Head of caudate nucleus (tissue), 42 donors: ENCODE measurements at regions not wholly inside any gene's neighbourhood (a gene's known extent, or its start where the extent isn't known, plus 50 kb on each side); places are given as distances from the start of the nearest gene placed in this dataset.
A peak's percentile ranks its signal among the peaks of the same experiment; 100 is the strongest.
"Not testable (repeated sequence)": the region's sequence is repeated elsewhere in the genome, so short reads cannot be mapped to it uniquely, and the experiment has no call there.

Source experiments
- DNase-seq, 42 donors: peaks; one replicate each; pipeline versions ENCODE4 v3.0.0 to v3.0.0-alpha.2; 2020 to 2021; ENCODE audit warnings: mixed read lengths in 7 of 42
- intact Hi-C: fragments of 100-400 bp; cut with DNase I; formaldehyde crosslinking; loops from one replicate; pipeline ENCODE4 v1.15.0; 2022

- intact Hi-C loops: no loop called here
- no peak for DNase-seq
Observed at GRCh38 chr12:9348906-9349518, 140.8 kb upstream of the PZP start.

DNA sequence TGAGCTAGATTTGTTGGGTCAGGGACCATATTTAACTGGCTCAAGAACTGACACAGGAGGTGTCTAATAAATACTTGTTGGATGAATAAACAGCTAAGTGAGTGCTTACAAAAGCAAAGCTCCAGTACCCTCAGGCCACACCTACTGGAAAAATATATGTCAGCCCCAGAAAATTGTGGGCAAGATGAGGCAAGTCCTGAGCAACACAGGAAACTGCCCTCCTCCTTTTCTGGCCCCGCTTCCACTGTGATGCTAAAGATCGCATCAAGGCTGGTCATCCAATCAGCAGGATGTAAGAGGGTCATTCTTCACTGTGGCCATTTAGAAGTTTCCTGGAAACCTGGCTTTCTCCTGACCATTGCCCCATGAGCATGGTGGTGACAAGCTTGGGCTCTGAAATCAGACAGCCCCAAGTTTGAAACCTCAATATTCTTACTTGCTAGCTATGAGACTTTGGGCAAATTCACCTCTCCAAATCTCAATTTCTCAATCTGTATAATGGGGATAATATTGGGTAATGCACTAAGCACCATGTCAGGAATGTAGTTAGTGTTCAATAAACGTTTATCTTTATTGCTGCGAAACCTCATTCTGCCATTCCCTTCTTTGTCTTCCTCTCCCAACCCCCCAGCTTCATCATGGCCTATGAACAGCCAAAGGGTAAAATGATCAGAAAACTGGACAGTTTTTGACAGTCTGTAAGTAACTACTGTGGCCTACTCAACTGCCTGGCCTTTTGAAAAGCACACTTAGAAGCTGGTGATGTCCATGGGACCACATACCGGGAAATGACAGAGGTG is 139.3 kb upstream of the PZP start:
- DNase-seq: no peak
- intact Hi-C loops: no loop called here

DNA sequence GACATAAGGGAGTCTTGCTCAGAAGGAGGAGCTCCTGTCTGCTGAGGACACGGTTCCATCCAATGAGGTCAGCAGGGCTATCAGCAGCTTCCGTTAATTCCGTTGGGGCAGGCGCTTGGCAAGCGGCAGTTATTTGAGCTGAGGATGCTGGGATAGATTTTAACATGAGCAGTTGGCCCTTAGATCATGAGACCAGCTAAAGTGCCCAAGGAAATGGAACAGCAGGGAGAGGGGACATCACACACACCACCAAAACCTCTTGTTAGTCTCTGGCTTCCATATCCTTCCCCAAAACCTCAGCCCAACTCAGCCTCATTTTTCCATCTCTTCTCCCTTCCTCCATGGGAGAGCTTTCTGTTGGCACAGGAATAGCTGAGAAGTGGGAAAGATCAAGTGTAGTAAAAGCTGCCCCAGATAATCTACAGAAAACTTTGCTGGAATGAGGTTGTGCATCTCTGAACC is 138.7 kb upstream of the PZP start:
- no peak for DNase-seq
- intact Hi-C loops: no loop called here

DNA sequence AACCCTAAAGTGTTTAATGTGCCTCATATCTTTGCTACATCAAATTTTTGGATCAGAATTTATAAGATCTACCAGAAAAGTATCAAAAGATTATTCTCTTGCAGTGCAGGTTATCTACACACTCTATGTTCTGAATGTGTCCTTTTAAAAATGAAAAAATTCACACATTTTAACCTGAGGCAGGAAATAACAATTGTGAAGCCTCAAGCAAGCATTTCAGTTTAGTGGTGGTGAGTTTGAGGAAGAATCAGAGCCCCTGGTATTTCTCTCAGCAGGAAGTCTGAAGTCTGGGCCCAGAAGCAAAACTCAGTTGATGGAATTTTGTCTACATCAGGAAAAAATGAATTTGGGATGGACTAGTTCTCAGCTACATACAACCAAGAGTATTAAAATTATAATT is 137.0 kb upstream of the PZP start:
- DNase-seq: no peak

GRCh38 chr12:9344541-9344940 is 136.3 kb upstream of the PZP start:
- intact Hi-C loops: no loop called here
- DNase-seq: no peak

More for the DNA sequence above, 137.0 kb upstream of the PZP start:
- intact Hi-C loops: no loop called here

GRCh38 chr12:9343731-9344130 is 135.5 kb upstream of the PZP start:
- intact Hi-C loops: no loop called here
- no peak for DNase-seq

GRCh38 chr12:9342614-9343353 is 134.6 kb upstream of the PZP start:
- DNase-seq: no peak
- intact Hi-C loops: no loop called here

- intact Hi-C loops: no loop called here
- no peak for DNase-seq
Observed at GRCh38 chr12:9341260-9341585, 133.0 kb upstream of the PZP start.

DNA sequence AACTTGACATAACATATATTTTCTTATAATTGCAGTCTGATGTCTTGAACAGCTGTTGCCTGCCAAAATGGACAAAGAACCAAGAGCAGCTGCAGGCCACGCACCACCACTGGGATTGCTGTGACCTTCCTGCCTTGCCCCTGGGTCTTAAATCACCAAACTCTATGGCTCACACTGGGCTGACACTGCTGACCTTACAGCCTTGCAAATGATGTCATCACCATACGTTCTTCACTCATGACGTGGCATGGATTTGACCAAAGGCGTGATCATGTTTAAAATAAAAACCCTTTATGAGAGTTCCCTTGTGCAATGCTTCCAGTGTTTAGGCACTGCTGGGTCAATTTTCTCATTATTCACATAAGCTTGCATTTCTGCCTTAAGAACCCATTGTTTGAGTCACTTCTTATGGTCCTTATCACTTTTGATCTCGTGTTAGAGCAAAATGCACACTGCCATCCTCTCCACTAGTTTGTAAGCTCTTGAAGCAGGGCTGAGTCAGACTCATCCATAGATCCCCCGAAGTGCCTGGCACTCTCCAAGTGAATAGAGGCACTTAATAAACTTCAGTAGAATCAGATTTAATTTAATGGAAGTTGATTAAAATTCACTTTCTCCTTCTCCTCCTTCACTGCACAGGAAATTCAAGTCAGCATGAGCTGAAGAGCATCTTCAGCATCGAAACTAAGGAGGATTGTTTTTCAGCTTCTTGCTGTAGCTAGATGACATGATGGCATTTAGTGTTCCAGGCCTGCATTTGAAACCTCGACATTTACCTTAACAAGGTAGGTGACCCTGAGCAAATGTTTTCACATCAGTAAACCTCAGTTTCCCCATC is 132.4 kb upstream of the PZP start:
- intact Hi-C loops: no loop called here
- no peak for DNase-seq

DNA sequence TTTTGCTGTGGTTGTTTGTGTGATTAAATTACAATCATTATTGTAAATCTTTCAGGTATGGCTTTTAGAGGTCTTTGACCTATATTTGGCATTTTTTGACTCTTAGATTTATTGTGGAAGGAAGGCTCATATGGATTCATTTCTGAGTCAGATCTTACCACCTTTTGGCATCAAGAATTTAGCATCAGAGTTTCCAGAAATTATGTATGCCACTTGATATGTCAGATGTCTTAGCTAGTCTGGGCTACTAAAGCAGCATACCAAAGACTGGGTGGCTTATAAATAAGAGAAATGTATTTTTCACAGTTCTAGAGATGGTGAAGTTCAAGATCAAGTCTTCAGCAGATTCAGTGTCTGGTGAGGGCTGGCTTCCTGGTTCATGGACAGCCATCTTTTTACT is 129.5 kb upstream of the PZP start:
- DNase-seq: no peak
- intact Hi-C loops: no loop called here

GRCh38 chr12:9336375-9337011 is 128.3 kb upstream of the PZP start:
- intact Hi-C loops, DNase-seq: not testable (repeated sequence)

DNA sequence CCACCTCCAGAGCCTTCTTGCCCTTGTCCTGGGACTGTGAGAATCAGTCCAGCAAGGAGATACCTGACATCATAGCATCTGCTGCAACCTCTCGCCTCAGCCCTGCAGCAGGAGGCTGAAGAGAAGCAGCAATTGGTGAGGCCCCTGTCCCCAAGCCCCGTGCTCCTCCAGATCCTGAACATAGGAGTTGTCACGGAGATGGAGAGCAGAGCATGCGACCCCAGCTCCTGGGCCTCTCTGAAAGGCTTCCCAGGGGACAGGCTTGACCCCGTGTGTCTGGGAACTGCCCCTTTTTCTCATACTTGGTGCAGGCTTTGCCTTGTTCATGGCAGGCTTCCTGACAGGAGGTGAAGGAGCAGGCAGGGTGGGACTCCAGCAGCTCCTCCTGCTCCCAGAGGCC is 127.7 kb upstream of the PZP start:
- intact Hi-C loops: no loop called here
- DNase-seq: no peak

DNA sequence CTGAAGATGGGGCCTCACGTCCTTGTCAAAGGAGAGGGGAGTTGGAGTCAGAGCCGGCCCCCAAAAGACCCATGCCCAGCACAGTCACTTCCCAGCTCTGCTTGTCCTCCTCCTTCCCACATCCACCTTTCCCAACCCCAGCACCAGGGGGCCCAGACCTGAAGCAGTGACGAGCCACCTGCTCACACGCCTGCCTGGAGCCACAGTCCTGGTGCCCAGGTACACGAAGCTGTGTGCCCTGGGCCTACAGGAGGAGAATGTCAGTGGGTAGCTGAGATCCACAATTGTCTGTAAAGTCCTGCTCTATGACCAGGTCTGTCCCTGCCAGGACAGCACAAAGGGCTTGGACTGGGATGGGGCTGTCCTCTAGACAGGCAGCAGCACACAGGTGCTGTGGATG is 126.8 kb upstream of the PZP start:
- no peak for DNase-seq
- intact Hi-C loops: no loop called here

DNA sequence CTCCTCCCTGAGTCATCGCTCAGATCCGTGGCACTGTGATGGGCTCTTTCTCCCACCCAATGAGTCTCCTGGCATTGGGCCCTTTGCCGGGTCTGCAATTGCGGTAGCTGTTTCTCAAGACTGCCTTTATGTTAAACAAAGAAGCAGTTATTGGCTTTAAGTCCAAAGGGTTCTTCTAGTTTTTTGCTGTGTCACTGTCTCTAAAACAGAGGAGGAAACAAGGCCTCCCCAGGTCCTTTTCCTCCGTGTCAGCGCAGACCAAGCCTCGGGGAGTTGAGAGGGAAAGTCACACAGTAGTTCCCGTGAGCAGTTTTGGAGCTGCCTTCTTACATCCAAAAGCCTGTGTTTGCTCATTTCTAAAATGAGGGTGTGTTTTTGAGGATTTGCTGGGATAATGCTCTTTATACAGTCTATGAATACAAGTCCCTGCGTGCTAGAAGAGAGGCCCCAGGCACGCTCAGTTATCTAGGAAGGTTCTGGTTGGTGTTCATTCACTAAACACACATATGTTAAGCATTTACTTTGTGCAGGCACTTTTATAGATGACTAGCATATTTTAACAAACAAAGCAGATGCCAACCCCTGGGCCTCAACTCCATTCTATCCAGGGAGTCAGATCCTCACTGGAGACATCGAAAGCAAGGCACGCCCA is 126.0 kb upstream of the PZP start:
- DNase-seq: peak in 1 of 42 donors; percentile 56
- intact Hi-C loops: no loop called here

- intact Hi-C loops: no loop called here
- DNase-seq: no peak
Observed at GRCh38 chr12:9333161-9333560, 125.0 kb upstream of the PZP start.

- intact Hi-C loops: no loop called here
- DNase-seq: no peak
Observed at GRCh38 chr12:9332564-9332963, 124.4 kb upstream of the PZP start.

GRCh38 chr12:9331218-9331626 is 123.0 kb upstream of the PZP start:
- intact Hi-C loops: no loop called here
- DNase-seq: peak; percentile 34 to 91 (median 82)

DNA sequence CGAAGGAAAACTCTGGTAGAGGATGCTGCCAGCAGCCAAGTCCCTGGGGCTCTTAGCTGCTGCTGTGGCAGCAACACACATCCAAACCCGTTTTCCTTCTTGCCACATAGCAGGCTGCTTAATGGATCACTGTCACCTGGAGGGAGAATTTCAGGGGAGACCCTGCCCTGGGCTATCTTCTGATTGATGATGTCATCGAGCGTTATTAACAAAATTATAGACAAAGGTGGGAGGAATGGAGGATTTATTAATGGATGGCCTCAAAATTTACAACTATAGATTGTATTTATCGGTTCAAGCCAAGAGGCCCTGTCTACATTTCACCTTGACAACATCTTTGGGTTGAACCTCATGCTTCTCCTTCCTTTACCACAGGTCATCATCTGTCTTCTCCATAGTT is 120.8 kb upstream of the PZP start:
- intact Hi-C loops: no loop called here
- no peak for DNase-seq

GRCh38 chr12:9328065-9328464 is 119.9 kb upstream of the PZP start:
- intact Hi-C loops: no loop called here
- no peak for DNase-seq
